H4 (cell line): ENCODE measurements at regions not wholly inside any gene's neighbourhood (a gene's known extent, or its start where the extent isn't known, plus 50 kb on each side); places are given as distances from the start of the nearest gene placed in this dataset.

Experiments
- DNase-seq: peaks from one replicate; pipeline ENCODE4 v3.0.0-alpha.2; 2015; ENCODE audit warnings: low spot score

DNA sequence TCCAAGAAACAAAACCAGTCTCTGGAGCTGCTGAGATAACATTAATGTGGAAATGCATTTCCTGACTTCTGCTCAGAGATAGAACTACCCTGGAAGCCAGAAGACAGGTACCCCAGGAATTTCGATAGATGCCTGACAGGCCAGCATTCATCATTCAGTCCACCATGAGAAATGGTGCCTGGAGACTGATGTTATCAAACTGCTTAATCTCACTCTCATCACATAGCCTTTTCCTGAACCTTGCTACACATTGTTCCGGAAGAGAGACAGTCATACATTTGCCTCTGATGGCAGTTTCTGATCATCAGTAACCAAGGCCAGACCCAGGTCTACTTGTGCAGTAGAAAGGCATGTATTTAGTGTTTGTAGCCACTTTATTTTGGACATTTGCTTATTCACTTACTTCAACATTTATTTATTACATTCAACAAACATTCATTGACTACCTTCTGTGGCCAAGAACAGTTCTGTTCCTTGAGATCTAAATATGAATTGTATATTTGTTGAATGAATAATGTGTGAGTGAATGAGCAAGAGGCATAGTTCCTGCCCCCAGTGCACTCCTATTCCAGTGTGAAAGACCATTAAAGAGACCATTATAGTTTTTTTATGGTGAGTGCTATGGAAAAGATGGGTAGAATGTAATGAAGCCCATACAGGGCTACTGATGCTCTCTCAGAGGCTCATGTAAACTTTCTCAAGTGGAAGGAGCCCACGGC, 485.7 kb downstream of the NUF2 start:
- DNase-seq: no peak

- DNase-seq: no peak
Measured at GRCh38 chr1:163813251-163813650, 491.5 kb downstream of the NUF2 start.

GRCh38 chr1:163820226-163820625, 498.5 kb downstream of the NUF2 start:
- no peak for DNase-seq

- DNase-seq: no peak
Measured at GRCh38 chr1:163820766-163821165, 499.0 kb downstream of the NUF2 start.

- no peak for DNase-seq
Measured at GRCh38 chr1:163821679-163822078, 499.9 kb downstream of the NUF2 start.

DNA sequence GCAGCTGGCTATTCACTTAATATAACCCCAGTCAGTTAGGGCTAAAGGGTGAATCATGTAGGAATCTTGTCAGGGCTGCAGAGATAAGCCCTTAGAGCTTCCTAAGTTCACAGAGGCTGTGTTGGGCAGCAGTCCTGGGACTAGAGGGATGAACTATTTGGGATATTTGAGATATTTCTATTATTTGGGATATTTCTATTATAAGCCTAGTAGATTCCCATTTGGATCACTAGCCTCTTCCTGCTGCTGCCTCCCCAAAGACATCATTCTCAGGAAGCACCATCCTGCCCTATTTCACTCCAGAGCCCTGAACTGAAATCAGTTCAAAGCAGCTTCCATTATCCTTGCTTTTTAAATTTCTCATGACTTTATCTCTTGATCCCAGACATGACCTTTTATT, 501.3 kb downstream of the NUF2 start:
- DNase-seq: no peak

GRCh38 chr1:163824006-163824405, 502.3 kb downstream of the NUF2 start:
- no peak for DNase-seq

GRCh38 chr1:163824490-163824889, 502.7 kb downstream of the NUF2 start:
- DNase-seq: no peak

DNA sequence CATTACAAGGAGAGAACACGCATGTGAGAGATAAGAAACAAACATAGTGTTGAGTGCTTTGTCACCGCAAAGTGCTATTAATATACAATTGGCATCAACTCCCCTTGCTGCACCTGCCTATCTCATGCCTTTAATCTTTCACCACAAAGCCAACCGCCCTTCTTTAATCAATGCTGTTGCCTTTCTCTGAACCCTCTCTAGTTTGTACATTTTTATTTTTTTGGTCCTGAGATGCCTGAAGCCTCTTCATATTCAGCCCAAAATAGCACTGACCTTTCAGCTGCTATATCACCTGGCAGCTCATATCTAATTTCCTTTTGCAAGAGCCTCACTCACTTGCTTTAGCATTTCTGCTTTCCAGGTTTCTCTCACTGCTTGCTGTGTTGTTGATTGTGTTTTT, 504.7 kb downstream of the NUF2 start:
- DNase-seq: no peak

DNA sequence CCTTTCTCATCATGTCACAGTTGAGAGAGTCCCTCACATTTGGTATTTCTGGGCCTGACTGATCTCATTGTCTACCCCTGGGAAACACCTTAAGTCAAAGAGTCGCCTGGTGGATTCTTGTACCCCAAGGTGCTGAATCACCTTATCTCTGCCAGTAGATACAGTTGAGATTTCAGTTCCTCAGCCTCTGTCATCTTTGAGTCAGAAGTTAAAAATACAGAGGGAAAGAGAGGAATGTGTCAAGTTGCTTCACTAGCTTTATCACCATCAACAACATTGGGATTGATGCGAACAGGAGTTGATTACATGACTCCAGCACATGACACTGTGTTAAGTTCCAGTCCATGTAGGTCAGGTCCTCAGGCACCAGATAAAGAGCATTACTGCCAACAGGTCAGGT, 513.0 kb downstream of the NUF2 start:
- no peak for DNase-seq

DNA sequence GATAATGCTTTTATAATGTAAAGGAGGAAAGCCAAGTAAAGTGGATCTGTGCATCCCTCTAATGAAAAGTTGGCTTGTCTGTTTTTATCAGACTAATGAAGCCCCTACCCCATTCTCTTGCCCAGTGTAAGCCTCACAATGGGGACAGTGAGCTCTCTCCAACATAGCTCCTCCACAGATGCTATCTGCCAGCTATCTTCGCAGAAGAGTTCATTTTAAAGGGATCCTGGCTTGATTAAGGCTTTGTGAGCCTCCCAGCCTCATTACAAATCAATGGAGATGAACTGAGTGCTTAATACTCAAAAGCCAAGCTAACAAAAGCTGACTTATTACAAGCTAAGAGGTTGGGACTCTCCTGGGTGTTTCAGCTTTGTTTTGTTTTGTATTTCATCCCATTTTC, 514.7 kb downstream of the NUF2 start:
- DNase-seq: no peak

DNA sequence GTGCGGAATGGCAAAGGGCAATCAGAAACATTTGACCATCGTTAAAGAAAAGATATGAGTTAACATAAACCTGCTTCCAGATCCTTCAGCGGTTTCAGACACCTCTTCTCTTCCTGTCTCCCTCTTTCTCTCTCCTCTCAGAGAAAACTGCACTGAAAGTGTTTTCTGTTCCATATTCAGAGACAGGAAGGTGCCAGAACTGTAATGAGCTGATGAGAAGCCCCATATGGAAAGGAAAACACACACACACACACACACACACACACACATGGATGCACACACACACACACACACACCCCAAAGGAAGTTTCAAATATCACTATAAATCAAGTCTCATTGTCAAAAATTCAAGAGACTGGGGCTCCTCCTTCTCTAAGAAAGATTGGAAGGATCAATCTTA, 515.5 kb downstream of the NUF2 start:
- DNase-seq: no peak

- no peak for DNase-seq
Measured at GRCh38 chr1:163842571-163842970, 520.8 kb downstream of the NUF2 start.

DNA sequence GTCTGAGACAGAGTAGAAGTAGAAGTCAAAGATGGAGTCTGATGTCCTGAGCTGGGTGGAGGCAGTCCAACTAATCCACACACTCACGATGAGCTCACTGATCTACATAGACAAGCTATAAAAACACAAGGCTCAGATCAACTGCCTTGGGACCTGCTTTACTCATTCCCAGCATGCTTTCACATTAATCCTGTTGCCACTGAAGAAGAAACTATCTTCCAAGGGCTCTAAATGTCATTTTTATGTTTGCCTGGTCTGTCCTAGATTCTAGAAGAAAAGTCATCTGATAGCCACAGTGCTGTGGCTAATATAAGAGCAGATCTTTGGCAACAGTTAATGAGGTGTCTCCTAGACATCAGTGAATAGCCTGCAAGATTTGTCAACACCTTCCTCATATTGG, 522.7 kb downstream of the NUF2 start:
- no peak for DNase-seq

GRCh38 chr1:163845279-163845678, 523.5 kb downstream of the NUF2 start:
- no peak for DNase-seq

DNA sequence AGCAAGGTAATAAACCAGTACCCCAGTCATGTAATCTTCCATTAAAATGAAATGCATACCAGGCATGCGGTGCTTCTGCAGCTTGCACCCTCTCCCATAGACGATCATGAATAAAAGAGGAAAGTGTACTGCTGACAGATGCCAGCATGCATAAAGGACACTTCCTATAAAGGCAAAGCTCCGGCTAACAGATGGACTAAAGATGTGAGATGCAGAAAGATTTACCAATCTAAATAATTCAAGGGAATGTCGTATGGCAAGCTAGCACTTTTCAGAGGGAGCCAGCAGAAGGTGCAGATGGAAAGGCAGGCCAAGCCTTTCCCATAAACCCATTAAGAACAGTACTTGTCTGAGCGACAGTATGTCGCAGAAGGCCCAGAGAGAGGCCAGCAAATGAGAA, 542.0 kb downstream of the NUF2 start:
- DNase-seq: no peak

DNA sequence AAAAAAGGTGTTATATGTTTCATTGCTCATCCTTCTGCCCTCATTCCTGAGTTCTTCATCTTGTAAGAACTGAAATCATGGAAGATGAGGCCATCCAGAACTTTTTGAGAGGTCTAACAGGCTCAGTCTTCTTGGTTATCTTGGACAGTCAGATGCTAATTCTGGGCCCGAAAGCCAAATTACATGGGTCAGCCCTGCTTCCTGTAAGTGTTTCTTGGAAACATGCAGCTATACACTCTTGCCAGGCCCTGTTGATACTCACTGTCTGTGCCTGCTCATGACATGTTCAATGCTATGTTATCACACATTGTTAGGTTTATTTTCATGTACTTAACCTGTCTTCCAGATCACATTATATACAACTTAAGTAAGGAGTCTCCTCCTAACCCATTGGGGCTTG, 542.5 kb downstream of the NUF2 start:
- no peak for DNase-seq

DNA sequence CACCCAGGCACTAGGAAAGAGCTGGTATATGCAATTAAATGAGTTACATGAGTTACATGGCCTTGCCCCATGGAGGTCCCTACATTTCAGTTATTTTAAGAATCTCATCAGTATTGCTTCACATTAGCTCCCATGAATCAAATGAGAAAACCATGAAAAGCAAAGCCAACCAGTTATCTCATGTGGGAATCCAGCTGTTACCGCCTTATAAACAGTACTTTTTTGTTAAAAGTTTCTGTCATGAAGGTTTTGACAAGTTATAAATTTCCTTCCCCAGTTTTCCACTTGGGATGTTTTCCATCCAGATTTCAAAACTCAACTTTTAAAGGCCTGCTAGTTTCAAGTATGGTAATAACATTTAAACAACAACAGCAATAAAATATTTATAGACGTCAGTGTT, 544.8 kb downstream of the NUF2 start:
- DNase-seq: no peak

- no peak for DNase-seq
Measured at GRCh38 chr1:163870666-163871065, 548.9 kb downstream of the NUF2 start.

DNA sequence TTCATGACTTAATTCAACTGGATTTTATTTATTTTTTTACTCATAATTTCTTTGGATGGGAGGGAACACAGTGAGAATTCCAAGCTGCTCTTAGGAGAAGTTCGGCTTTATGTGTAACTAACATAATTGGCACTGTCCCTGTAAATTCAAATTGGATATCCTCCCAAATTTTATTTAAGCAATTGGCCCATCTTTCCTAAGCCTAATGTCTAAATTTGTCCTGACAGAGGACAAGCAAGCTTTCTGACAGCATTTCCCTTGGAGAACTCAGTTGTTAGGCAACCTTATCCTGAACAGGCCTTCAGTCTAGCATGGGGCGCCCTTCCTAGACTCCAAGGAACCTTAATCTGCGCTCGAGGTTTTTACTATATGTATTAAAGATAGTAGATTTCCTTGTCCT, 550.3 kb downstream of the NUF2 start:
- DNase-seq: no peak

- DNase-seq: no peak
Measured at GRCh38 chr1:163874070-163874469, 552.3 kb downstream of the NUF2 start.

DNA sequence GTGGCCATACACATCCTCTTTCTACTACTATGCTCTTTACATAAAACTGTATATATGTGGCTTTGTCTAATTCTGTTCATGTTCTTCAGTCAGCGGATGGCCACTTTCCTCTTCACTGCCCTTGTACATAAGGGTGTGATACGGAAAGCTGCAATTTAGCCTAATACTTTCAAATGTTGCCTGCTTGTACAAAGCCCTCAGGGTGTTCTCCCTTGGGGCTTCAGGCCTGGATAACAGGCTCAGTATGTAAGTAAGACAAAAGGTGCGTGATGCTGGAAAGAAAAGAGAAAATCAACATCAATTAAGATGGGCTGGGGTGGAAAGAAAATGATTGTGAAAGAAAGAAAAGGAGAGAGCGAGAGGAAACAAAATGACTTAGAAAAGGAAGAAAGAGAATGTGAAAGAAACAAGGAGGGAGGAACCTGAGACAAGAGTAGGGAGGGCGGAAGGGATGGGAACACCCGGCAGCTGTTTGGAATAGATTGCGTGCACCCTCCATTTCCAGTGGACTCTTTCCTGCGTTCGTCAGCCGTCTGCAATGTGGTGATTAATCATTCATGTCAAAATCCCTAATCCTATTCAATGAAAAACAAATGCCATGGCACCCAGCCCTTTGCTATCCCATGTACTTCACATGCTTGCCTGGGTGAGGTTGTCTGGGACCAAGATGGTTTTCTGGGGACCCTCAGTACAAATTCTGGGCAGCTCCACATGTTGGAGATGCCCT, 553.6 kb downstream of the NUF2 start:
- DNase-seq: peak; percentile 25

DNA sequence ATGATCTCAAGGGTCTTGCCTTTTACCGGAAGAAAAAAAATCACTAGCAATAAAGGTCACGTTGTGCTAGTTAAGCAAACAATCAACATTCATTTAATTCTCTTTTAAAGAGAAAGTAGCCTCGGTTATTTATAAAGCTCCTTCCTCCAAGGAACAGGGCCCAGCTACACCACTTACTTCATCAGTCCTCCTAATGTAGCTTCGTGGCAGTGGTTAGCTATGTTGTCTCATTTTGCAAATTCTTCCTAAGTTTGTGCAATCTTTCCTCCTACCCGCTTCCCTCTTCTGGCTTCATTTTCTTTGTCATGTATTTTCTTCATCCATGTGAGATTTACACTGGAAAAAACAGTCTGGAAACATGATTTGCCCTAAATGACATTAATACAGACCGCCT, 554.2 kb downstream of the NUF2 start:
- peak; percentile 9 for DNase-seq

- no peak for DNase-seq
Measured at GRCh38 chr1:163876546-163876945, 554.8 kb downstream of the NUF2 start.
